Uterus (tissue), 3 donors: ENCODE measurements at regions not wholly inside any gene's neighbourhood (a gene's known extent, or its start where the extent isn't known, plus 50 kb on each side); places are given as distances from the start of the nearest gene placed in this dataset.

Source experiments
- DNase-seq, 2 donors: peaks; one replicate each; pipeline ENCODE4 v3.0.0-alpha.2; 2019 to 2020
- H3K27ac ChIP-seq, 2 donors: fragments of 200-600 bp; sonication (generic); 1 replicate in 1 of 2; 2 replicates in 1 of 2; pipeline ENCODE4 v1.5.1; 2016 to 2018
- H3K27me3 ChIP-seq, 2 donors: fragments of 200-600 bp; sonication (generic); one replicate each; pipeline ENCODE4 v1.5.1; 2018 to 2019; ENCODE audit warnings: control low read depth in 1 of 2
- H3K36me3 ChIP-seq, 2 donors: fragments of 200-600 bp; sonication (generic); one replicate each; pipeline ENCODE4 v1.5.1; 2019; ENCODE audit warnings: control low read depth in 1 of 2
- H3K4me1 ChIP-seq, 2 donors: fragments of 200-600 bp; sonication (generic); one replicate each; pipeline ENCODE4 v1.5.1; 2018 to 2019; ENCODE audit warnings: control low read depth in 1 of 2
- H3K4me3 ChIP-seq, 2 donors: fragments of 200-600 bp; sonication (generic); 1 replicate in 1 of 2; 2 replicates in 1 of 2; pipeline ENCODE4 v1.5.1; 2018 to 2019; ENCODE audit warnings: mild to moderate bottlenecking in 1 of 2
- H3K9me3 ChIP-seq, 2 donors: fragments of 200-600 bp; sonication (generic); one replicate each; pipeline ENCODE4 v1.5.1; 2019; ENCODE audit warnings: control low read depth in 1 of 2
- CTCF ChIP-seq, 4 experiments: fragments of 200-600 bp in 2 of 4; fragments of 450-650 bp in 2 of 4; sonication (generic) in 2 of 4; IDR thresholded peaks; one replicate each; pipeline ENCODE4 v1.5.1; 2016 to 2019; ENCODE audit warnings: antibody characterized with exemption in 4 of 4, mild to moderate bottlenecking in 2 of 4, moderate library complexity in 1 of 4
- POLR2A ChIP-seq, 2 donors: fragments of 450-650 bp; IDR thresholded peaks; one replicate each; pipeline ENCODE4 v1.6.1; 2016; ENCODE audit warnings: antibody characterized with exemption in 2 of 2, mild to moderate bottlenecking in 1 of 2, moderate library complexity in 1 of 2
- intact Hi-C: fragments of 100-400 bp; cut with DNase I; formaldehyde crosslinking; loops from one replicate; pipeline ENCODE4 v1.15.1; 2023; ENCODE audit warnings: low total_unique reads
- donor health status: DM: yes; HTN: yes; CAD: no.

GRCh38 chr19:32165141-32165540, 180.3 kb upstream of the ZNF507 start:
- Histone ChIP-seq H3K4me1 (no peaks in the 10 kb centered on the region), H3K27ac (no peak overlapping the region), H3K27me3 (no peaks in the 10 kb centered on the region), H3K9me3 (no peaks in the 10 kb centered on the region), H3K36me3 (no peaks in the 10 kb centered on the region), H3K4me3 (no peak overlapping the region)
- TF ChIP-seq POLR2A (IDR thresholded peaks at IDR 0.05), result no peak
- TF ChIP-seq CTCF (IDR thresholded peaks at IDR 0.05), result no peak
- DNase-seq, result no peak
- intact Hi-C loops, result no loop called here

- no peaks in the 10 kb centered on the region for H3K4me1 ChIP-seq
- H3K36me3 ChIP-seq, result no peaks in the 10 kb centered on the region
- intact Hi-C loops, result no loop called here
- H3K9me3 ChIP-seq, result no peaks in the 10 kb centered on the region
- no peak overlapping the region for H3K4me3 ChIP-seq
- no peak for DNase-seq
- no peaks in the 10 kb centered on the region for H3K27me3 ChIP-seq
- no peak overlapping the region for H3K27ac ChIP-seq
- TF ChIP-seq POLR2A (IDR thresholded peaks at IDR 0.05), result no peak
- TF ChIP-seq CTCF (IDR thresholded peaks at IDR 0.05), result no peak
Observed at GRCh38 chr19:32165750-32166149, 179.7 kb upstream of the ZNF507 start.

- H3K9me3 ChIP-seq, result no peaks in the 10 kb centered on the region
- DNase-seq, result no peak
- H3K27ac ChIP-seq, result no peak overlapping the region
- intact Hi-C loops, result no loop called here
- no peaks in the 10 kb centered on the region for H3K36me3 ChIP-seq
- H3K4me1 ChIP-seq, result no peaks in the 10 kb centered on the region
- H3K27me3 ChIP-seq, result no peaks in the 10 kb centered on the region
- H3K4me3 ChIP-seq, result no peak overlapping the region
- no peak for TF ChIP-seq CTCF (IDR thresholded peaks at IDR 0.05)
- TF ChIP-seq POLR2A (IDR thresholded peaks at IDR 0.05), result no peak
Observed at GRCh38 chr19:32166238-32166637, 179.2 kb upstream of the ZNF507 start.

- no peaks in the 10 kb centered on the region for H3K4me1 ChIP-seq
- no peak for TF ChIP-seq POLR2A (IDR thresholded peaks at IDR 0.05)
- TF ChIP-seq CTCF (IDR thresholded peaks at IDR 0.05), result no peak
- H3K36me3 ChIP-seq, result no peaks in the 10 kb centered on the region
- H3K27ac ChIP-seq, result no peak overlapping the region
- H3K4me3 ChIP-seq, result no peak overlapping the region
- no peak for DNase-seq
- no peaks in the 10 kb centered on the region for H3K9me3 ChIP-seq
- H3K27me3 ChIP-seq, result no peaks in the 10 kb centered on the region
- intact Hi-C loops, result no loop called here
Observed at GRCh38 chr19:32168111-32168510, 177.3 kb upstream of the ZNF507 start.

GRCh38 chr19:32168606-32169005, 176.8 kb upstream of the ZNF507 start:
- no peaks in the 10 kb centered on the region for H3K9me3 ChIP-seq
- no peaks in the 10 kb centered on the region for H3K27me3 ChIP-seq
- H3K4me1 ChIP-seq, result no peaks in the 10 kb centered on the region
- TF ChIP-seq CTCF (IDR thresholded peaks at IDR 0.05) (no peak), POLR2A (IDR thresholded peaks at IDR 0.05) (no peak)
- DNase-seq, result no peak
- no peak overlapping the region for H3K4me3 ChIP-seq
- H3K27ac ChIP-seq, result no peak overlapping the region
- no peaks in the 10 kb centered on the region for H3K36me3 ChIP-seq
- intact Hi-C loops, result no loop called here
